ENCODE measurements at regions not wholly inside any gene's neighbourhood (a gene's known extent, or its start where the extent isn't known, plus 50 kb on each side); places are given as distances from the start of the nearest gene placed in this dataset.
"Not testable (repeated sequence)": the region's sequence is repeated elsewhere in the genome, so short reads cannot be mapped to it uniquely, and the experiment has no call there.

- H3K9me3 Mint-ChIP-seq (ENCODE audit: unreplicated experiment) = peaks cover 7% of the 10 kb centered on the region
- H3K27me3 Mint-ChIP-seq (ENCODE audit: insufficient read depth, unreplicated experiment) = no peaks in the 10 kb centered on the region
- no peak for TF ChIP-seq CTCF (IDR thresholded peaks at IDR 0.05; ENCODE audit: unreplicated experiment)
- CTCF ChIA-PET = no interaction called here
- H3K36me3 Mint-ChIP-seq (ENCODE audit: insufficient read depth, unreplicated experiment) = peaks cover 22% of the 10 kb centered on the region
- peaks cover 20% of the 10 kb centered on the region for H3K4me1 Mint-ChIP-seq (ENCODE audit: insufficient read depth, unreplicated experiment)
- no peak overlapping the region for H3K4me3 Mint-ChIP-seq (ENCODE audit: unreplicated experiment)
- intact Hi-C loops (cut with micrococcal nuclease) = no loop called here
- POLR2A ChIA-PET = interaction anchor here (0.6 to 1.4 kb wide), 6 partner anchors 10 to 1226 kb away, joined by 3 to 4 read pairs (median 4); no protein-coding TSS in a partner anchor
- peak; percentile 39 for DNase-seq (ENCODE audit: unreplicated experiment)
- H3K27ac Mint-ChIP-seq (ENCODE audit: low read depth, unreplicated experiment) = peak overlapping the region; percentile 34
- BruUV-seq (replicated peaks) = no TSS peak
Observed at GRCh38 chr4:151485541-151486131, 76.7 kb downstream of the FHIP1A start.

- H3K4me1 Mint-ChIP-seq (ENCODE audit: insufficient read depth, unreplicated experiment) = peaks cover 20% of the 10 kb centered on the region
- ChIA-PET POLR2A (interaction anchor here (1.1 to 1.2 kb wide), 2 partner anchors 9 to 55 kb away, joined by 3 to 4 read pairs; no protein-coding TSS in a partner anchor), CTCF (no interaction called here)
- no TSS peak for BruUV-seq (replicated peaks)
- H3K27me3 Mint-ChIP-seq (ENCODE audit: insufficient read depth, unreplicated experiment) = no peaks in the 10 kb centered on the region
- DNase-seq (ENCODE audit: unreplicated experiment) = no peak
- peaks cover 7% of the 10 kb centered on the region for H3K9me3 Mint-ChIP-seq (ENCODE audit: unreplicated experiment)
- peaks cover 22% of the 10 kb centered on the region for H3K36me3 Mint-ChIP-seq (ENCODE audit: insufficient read depth, unreplicated experiment)
- H3K27ac Mint-ChIP-seq (ENCODE audit: low read depth, unreplicated experiment) = no peak overlapping the region
- no peak for TF ChIP-seq CTCF (IDR thresholded peaks at IDR 0.05; ENCODE audit: unreplicated experiment)
- intact Hi-C loops (cut with micrococcal nuclease) = no loop called here
- H3K4me3 Mint-ChIP-seq (ENCODE audit: unreplicated experiment) = no peak overlapping the region
Observed at GRCh38 chr4:151486168-151486567, 77.2 kb downstream of the FHIP1A start.

GRCh38 chr4:151488968-151489367 is 80.0 kb downstream of the FHIP1A start:
- ChIA-PET CTCF (interaction anchor here (0.6 to 1.2 kb wide), 4 partner anchors 12 to 897 kb away, joined by 3 read pairs; no protein-coding TSS in a partner anchor), POLR2A (interaction anchor here (0.9 kb wide), 1 partner anchor 79 kb away, joined by 4 read pairs; no protein-coding TSS in a partner anchor)
- H3K9me3 Mint-ChIP-seq (ENCODE audit: unreplicated experiment) = peaks cover 17% of the 10 kb centered on the region
- peaks cover 19% of the 10 kb centered on the region for H3K4me1 Mint-ChIP-seq (ENCODE audit: insufficient read depth, unreplicated experiment)
- H3K27me3 Mint-ChIP-seq (ENCODE audit: insufficient read depth, unreplicated experiment) = no peaks in the 10 kb centered on the region
- no peak overlapping the region for H3K4me3 Mint-ChIP-seq (ENCODE audit: unreplicated experiment)
- no peak overlapping the region for H3K27ac Mint-ChIP-seq (ENCODE audit: low read depth, unreplicated experiment)
- TF ChIP-seq CTCF (IDR thresholded peaks at IDR 0.05; ENCODE audit: unreplicated experiment) = no peak
- BruUV-seq (replicated peaks) = no TSS peak
- H3K36me3 Mint-ChIP-seq (ENCODE audit: insufficient read depth, unreplicated experiment) = peaks cover 22% of the 10 kb centered on the region
- DNase-seq (ENCODE audit: unreplicated experiment) = no peak
- intact Hi-C loops (cut with micrococcal nuclease) = no loop called here

- no peak overlapping the region for H3K4me3 Mint-ChIP-seq (ENCODE audit: unreplicated experiment)
- H3K4me1 Mint-ChIP-seq (ENCODE audit: insufficient read depth, unreplicated experiment) = peaks cover 13% of the 10 kb centered on the region
- ChIA-PET CTCF (interaction anchor here (0.6 to 1.2 kb wide), 3 partner anchors 15 to 896 kb away, joined by 3 read pairs; no protein-coding TSS in a partner anchor), POLR2A (interaction anchor here (0.9 kb wide), 1 partner anchor 80 kb away, joined by 4 read pairs; no protein-coding TSS in a partner anchor)
- H3K9me3 Mint-ChIP-seq (ENCODE audit: unreplicated experiment) = peaks cover 17% of the 10 kb centered on the region
- no peak overlapping the region for H3K27ac Mint-ChIP-seq (ENCODE audit: low read depth, unreplicated experiment)
- peaks cover 22% of the 10 kb centered on the region for H3K36me3 Mint-ChIP-seq (ENCODE audit: insufficient read depth, unreplicated experiment)
- no peak for TF ChIP-seq CTCF (IDR thresholded peaks at IDR 0.05; ENCODE audit: unreplicated experiment)
- intact Hi-C loops (cut with micrococcal nuclease) = no loop called here
- no peak for DNase-seq (ENCODE audit: unreplicated experiment)
- H3K27me3 Mint-ChIP-seq (ENCODE audit: insufficient read depth, unreplicated experiment) = no peaks in the 10 kb centered on the region
- no TSS peak for BruUV-seq (replicated peaks)
Observed at GRCh38 chr4:151489462-151490203, 80.7 kb downstream of the FHIP1A start.

GRCh38 chr4:151495612-151496011 is 86.6 kb downstream of the FHIP1A start:
- CTCF ChIA-PET; H3K27ac Mint-ChIP-seq (ENCODE audit: low read depth, unreplicated experiment); H3K36me3 Mint-ChIP-seq (ENCODE audit: insufficient read depth, unreplicated experiment); DNase-seq (ENCODE audit: unreplicated experiment); intact Hi-C loops (cut with micrococcal nuclease); H3K4me1 Mint-ChIP-seq (ENCODE audit: insufficient read depth, unreplicated experiment); H3K27me3 Mint-ChIP-seq (ENCODE audit: insufficient read depth, unreplicated experiment); H3K4me3 Mint-ChIP-seq (ENCODE audit: unreplicated experiment); BruUV-seq (replicated peaks): not testable (repeated sequence)
- H3K9me3 Mint-ChIP-seq (ENCODE audit: unreplicated experiment) = peaks cover 18% of the 10 kb centered on the region
- POLR2A ChIA-PET = interaction anchor here (0.7 to 1.2 kb wide), 2 partner anchors 10 to 880 kb away, joined by 3 read pairs; no protein-coding TSS in a partner anchor

- POLR2A ChIA-PET; BruUV-seq (replicated peaks); H3K27me3 Mint-ChIP-seq (ENCODE audit: insufficient read depth, unreplicated experiment); H3K4me3 Mint-ChIP-seq (ENCODE audit: unreplicated experiment); H3K4me1 Mint-ChIP-seq (ENCODE audit: insufficient read depth, unreplicated experiment); DNase-seq (ENCODE audit: unreplicated experiment); H3K27ac Mint-ChIP-seq (ENCODE audit: low read depth, unreplicated experiment); CTCF ChIA-PET; H3K9me3 Mint-ChIP-seq (ENCODE audit: unreplicated experiment); intact Hi-C loops (cut with micrococcal nuclease); H3K36me3 Mint-ChIP-seq (ENCODE audit: insufficient read depth, unreplicated experiment): not testable (repeated sequence)
Observed at GRCh38 chr4:151511548-151511947, 102.6 kb downstream of the FHIP1A start.

All from MCF 10A (cell line).